ENCODE measurements at regions not wholly inside any gene's neighbourhood (a gene's known extent, or its start where the extent isn't known, plus 50 kb on each side); places are given as distances from the start of the nearest gene placed in this dataset.

- TF ChIP-seq CTCF (IDR thresholded peaks at IDR 0.05): no peak
These were observed 875.4 kb upstream of the WWC1 start for GRCh38 chr5:167415779-167416746.

GRCh38 chr5:167417662-167418061 is 873.8 kb upstream of the WWC1 start:
- TF ChIP-seq CTCF (IDR thresholded peaks at IDR 0.05): no peak

GRCh38 chr5:167425161-167425560 is 866.3 kb upstream of the WWC1 start:
- no peak for TF ChIP-seq CTCF (IDR thresholded peaks at IDR 0.05)

- no peak for TF ChIP-seq CTCF (IDR thresholded peaks at IDR 0.05)
These were observed 864.9 kb upstream of the WWC1 start for GRCh38 chr5:167426501-167426900.

- no peak for TF ChIP-seq CTCF (IDR thresholded peaks at IDR 0.05)
These were observed 850.6 kb upstream of the WWC1 start for GRCh38 chr5:167440846-167441245.

- TF ChIP-seq CTCF (IDR thresholded peaks at IDR 0.05): no peak
These were observed 848.5 kb upstream of the WWC1 start for GRCh38 chr5:167442922-167443321.

- TF ChIP-seq CTCF (IDR thresholded peaks at IDR 0.05): no peak
These were observed 843.7 kb upstream of the WWC1 start for GRCh38 chr5:167447466-167448375.

Data from LNCAP (cell line).